GM18520 (cell line): ENCODE measurements at regions not wholly inside any gene's neighbourhood (a gene's known extent, or its start where the extent isn't known, plus 50 kb on each side); places are given as distances from the start of the nearest gene placed in this dataset.
"Not testable (repeated sequence)": the region's sequence is repeated elsewhere in the genome, so short reads cannot be mapped to it uniquely, and the experiment has no call there.

Experiments used
- ATAC-seq: cut with Tn5 transposase; IDR thresholded peaks from one replicate; pipeline ENCODE4 v1.9.1; 2021; ENCODE audit not compliant: unreplicated experiment

DNA sequence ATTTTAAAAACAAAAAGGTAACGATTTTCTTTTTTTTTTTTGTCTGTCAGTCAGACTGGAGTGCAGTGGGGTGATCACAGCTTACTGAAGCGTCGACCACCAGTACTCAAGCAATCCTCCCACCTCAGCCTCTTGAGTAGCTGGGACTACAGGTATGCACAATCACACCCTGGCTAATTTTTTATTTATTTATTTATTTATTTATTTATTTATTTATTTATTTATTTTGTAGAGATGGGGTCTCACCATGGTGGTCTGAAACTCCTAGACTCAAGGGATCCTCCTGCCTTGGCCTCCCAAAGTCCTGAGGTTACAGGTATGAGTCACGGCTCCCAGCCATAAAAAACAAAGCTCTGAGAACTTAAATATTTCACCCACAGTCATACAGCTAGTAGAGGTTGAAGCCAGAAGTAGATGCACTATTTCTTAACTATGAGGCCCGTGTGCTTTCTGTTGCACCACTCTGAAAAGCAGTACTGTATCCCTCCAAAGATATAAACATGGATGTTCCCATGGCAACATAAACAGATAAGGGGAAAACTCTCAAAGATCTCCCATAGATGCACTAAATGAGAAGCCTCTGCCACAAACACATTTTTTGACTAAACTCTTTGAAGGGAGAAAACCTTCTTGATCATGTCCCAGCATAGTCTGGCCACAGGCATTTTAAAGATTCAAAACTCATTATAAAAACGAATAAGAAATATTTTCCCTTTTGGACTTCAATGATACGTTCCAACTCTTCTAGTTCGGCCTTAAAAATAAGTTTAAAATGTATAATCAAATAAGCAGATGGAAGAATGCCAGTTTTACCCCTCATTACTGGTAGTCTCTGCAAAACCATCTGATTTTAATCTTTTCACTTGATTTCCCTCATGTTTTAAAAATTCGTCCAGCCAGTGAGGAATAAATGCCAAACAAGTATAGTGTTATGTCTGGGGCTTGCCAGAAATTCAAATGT lies 162.3 kb upstream of the ARHGEF26 start:
- no peak for ATAC-seq

- no peak for ATAC-seq
These were observed 160.6 kb upstream of the ARHGEF26 start for GRCh38 chr3:153960458-153961074.

DNA sequence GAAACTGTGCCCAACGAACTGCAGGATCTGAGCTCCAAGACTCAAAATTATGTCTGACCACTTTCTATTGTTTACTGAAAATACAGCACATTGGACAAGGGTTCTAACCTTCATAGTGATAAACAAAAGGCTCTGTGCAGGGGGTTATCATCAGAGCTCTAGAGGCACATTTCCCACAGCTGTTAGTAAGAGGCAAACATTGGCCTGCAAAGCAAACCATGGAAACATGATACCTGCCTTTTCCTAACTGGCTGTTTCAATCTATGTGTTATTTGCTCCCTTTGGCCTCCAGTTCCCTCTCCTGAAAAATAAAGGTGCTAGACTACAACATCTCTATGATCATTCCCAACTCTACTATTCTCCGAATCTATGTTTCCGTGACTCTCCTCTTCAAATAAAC lies 159.7 kb upstream of the ARHGEF26 start:
- no peak for ATAC-seq

DNA sequence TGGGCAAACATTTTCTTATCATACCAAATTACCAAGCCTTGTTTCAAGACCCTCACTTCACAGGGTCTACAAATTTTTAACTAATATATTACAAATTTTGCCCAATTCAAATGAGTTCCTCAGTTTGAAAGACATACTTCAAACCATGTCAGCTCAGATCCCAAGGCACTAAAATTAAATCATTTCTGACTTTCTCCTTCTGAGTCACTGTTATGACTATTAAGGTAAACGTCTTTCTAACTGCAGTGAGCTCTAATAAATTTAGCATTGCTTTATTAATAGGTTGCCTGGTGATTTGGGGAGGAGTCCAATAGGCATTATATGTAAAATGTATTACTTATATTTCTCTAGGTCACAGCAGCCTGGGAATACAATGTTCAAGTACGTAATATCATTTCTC lies 158.2 kb upstream of the ARHGEF26 start:
- ATAC-seq, result no peak

DNA sequence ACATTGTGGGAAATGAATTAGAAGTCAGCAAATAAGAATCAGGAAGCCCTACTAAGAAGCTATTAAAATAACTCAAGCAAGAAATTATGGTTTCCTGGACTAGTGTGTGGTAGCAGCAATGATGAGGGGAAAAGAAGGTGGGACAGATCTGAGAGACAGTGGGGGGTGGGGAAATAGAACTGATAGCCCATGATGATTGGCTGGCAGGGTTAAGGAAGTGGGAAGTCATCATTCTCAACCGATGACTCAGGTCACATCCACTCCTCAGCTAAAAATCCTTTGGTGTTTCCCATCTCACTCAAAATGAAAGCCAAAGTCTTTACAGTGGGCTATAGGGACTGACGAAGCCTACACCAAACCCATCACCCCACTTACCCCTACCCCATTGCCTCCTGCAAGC lies 153.9 kb upstream of the ARHGEF26 start:
- no peak for ATAC-seq

GRCh38 chr3:153970047-153970446 lies 151.1 kb upstream of the ARHGEF26 start:
- ATAC-seq, result no peak

GRCh38 chr3:153970741-153971347 lies 150.3 kb upstream of the ARHGEF26 start:
- no peak for ATAC-seq

DNA sequence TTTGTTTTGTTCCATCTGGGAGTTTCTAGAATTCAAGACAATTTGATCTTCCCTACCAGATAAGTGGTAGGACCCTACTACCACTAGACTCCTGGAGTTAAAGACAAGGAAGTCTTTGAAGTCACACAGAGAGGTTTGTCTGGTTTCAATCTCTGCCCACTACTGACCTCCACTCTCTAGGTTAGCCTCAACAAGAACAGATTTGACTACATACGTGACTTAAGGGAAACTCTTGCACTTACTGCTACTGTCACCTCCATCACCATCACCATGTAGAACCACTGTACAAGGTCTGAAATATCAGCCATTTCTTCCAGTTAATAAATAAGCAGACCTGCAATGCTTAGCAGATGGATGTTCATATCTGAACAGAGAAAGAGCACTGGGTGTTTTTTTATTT lies 148.3 kb upstream of the ARHGEF26 start:
- peak; percentile 58 for ATAC-seq

DNA sequence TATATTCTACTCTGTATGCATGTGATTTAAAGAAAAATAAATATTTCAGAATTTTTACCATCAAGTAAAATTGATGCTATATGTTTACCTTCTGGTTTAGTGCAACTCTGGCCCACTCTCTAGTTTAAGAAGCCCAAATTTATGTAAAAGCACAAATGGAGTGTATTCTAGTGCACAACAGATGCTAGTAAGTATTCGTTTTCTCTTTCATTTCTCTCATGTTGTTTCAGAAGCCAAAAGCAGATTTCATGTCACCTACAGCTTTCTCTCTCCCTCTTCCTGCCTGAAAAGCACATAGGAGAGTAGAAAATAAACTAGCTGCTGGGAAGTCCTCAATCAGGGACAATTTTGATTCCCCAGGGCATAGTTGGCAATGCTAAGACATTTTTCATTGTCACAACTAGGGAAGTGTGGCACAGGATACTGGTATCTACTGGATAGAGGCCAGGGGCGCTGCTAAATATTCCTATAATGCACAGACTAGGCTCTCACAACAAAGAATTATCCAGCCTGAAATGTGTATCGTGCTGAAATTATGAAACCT lies 147.4 kb upstream of the ARHGEF26 start:
- peak; percentile 30 for ATAC-seq

GRCh38 chr3:153974614-153975013 lies 146.6 kb upstream of the ARHGEF26 start:
- ATAC-seq, result no peak

GRCh38 chr3:153976891-153977554 lies 144.2 kb upstream of the ARHGEF26 start:
- no peak for ATAC-seq

DNA sequence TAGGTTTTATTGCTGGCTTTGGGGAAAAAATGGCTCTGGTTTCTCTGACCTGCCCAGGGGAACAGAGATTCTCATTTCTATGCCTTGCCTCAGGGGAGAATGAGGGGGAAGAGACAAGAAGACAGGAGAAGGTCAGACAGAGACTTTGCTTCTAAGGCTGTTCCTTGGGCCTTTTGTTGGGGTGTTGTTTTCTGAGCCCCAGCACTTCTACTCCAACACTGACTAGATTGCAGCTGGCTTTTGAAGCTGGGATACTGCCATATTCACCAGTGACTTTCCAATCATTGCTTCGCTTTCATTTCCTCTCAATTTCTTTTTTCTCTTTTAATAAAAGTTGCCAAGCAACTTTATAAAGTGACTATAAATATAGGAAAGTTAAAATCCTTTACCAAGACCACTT lies 143.2 kb upstream of the ARHGEF26 start:
- no peak for ATAC-seq

DNA sequence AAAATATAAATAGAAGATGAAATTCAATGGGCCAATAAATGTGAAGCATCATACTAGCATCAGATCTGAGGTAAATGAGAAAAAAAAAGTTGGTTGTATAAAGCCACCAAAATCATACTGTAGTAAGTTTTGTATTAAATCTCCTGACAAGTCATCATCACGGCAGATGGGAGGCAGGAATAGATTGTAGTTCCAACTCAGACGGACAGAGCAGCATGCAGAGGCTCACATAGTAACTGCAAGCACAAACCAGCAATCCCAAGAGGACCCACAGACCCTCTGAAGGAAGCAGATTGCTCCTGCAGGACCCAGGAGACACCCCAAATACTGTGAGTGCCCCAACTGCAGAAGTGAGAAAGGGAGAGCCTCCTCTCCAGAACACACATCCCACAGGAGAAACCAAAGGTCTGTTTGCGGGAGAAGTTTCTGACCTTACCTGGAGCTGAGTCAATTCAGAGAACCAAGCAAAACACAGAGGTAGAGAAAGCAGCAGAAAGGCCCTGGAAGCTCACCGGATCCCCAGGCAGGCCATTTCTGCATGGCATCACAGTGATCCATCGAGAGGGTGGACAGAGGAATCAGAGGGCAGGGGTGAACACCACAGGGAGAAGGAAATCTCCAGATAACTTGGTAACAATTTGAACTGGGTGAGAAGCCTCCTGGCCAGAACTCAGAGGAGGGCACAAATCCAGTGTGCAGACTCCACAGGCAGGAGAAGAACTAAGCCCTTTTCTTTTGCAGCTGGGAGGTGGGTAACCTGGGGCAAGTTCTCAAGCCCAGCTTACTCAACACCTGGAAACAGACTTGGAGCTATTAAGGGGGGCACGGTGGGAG lies 141.6 kb upstream of the ARHGEF26 start:
- no peak for ATAC-seq

GRCh38 chr3:153980252-153980590 lies 141.0 kb upstream of the ARHGEF26 start:
- ATAC-seq, result no peak

GRCh38 chr3:153997364-153997763 lies 123.8 kb upstream of the ARHGEF26 start:
- not testable (repeated sequence) for ATAC-seq

DNA sequence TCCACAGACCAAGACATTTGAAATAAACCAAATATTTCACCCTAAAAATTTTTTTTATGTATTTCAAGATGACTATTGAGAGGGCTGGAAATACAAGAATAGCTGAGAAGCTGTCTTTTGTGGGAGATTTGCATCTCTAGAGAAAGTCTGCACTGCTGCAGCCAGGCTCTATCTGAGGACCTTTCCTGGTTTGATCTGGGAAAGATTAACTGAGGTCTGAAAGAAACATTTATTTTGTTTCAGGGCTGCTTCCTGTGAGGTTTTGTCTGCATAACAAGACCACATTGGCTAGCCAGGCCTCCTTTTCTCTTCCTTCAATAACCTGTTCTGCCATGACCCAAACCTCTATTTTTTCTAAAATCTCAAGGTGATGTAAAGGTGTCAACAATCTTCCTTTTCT lies 117.5 kb upstream of the ARHGEF26 start:
- no peak for ATAC-seq

DNA sequence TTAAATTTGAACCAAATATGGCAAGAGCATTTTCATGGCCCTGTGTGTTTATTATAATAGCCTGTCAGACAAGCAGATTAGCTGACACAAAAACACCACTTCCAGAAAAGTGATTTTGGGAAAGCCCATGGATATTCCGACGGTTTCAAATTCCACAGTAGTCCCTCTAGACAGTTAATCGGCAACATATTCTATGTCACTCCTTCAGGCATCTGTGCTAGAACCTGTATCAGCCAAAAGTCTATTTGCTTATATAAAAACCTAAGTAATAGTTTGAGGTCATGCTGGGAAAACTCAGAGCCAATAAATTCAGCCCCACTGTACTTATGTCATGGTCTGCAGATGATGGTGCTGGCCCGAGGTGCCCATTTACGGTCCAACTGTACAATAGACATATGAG lies 110.2 kb upstream of the ARHGEF26 start:
- no peak for ATAC-seq

DNA sequence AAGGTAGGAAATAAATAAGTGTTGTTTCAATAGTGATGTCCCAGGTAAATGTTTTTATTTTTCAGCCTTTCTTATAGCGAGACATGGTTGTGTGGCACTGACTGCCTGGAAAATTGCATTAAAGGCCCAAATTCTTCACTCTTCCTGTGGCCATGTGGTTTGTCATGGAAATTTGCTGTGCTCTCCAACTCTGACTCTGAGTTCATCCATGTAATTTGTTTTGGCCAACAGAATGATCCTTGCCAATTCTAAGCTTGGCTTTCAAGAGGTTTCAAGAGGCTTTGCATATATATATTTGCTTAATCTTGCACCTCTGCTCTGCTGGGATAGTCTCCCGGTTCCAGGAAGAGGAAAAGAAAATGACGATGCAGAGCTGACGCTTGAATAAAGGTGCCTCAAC lies 107.5 kb upstream of the ARHGEF26 start:
- no peak for ATAC-seq

- no peak for ATAC-seq
These were observed 105.9 kb upstream of the ARHGEF26 start for GRCh38 chr3:154015307-154015706.

GRCh38 chr3:154018100-154018696 lies 103.0 kb upstream of the ARHGEF26 start:
- ATAC-seq, result peak; percentile 84
